MM.1S (cell line): ENCODE measurements at regions not wholly inside any gene's neighbourhood (a gene's known extent, or its start where the extent isn't known, plus 50 kb on each side); places are given as distances from the start of the nearest gene placed in this dataset.

Source experiments
- DNase-seq: peaks from one replicate; pipeline ENCODE4 v3.0.0-alpha.2; 2015
- H2AFZ ChIP-seq: fragments of 300-600 bp; sonication (generic); 2 replicates; pipeline ENCODE4 v1.6.0; 2016; ENCODE audit warnings: antibody characterized with exemption, low read length
- H3F3A ChIP-seq: fragments of 300-600 bp; sonication (generic); 2 replicates; pipeline ENCODE4 v1.6.1; 2016; ENCODE audit warnings: mild to moderate bottlenecking, antibody characterized with exemption, low read length, moderate library complexity, mixed read lengths; ENCODE audit not compliant: insufficient read depth
- H3K27ac ChIP-seq: fragments of 300-600 bp; sonication (generic); 2 replicates; pipeline ENCODE4 v1.5.1; 2016; ENCODE audit warnings: mild to moderate bottlenecking, low read length
- H3K27me3 ChIP-seq: fragments of 300-600 bp; sonication (generic); replicated peaks from 2 replicates; pipeline ENCODE4 v1.6.0; 2016; ENCODE audit warnings: low read length; ENCODE audit not compliant: insufficient read depth
- H3K36me3 ChIP-seq: fragments of 300-600 bp; sonication (generic); replicated peaks from 2 replicates; pipeline ENCODE4 v1.6.1; 2016; ENCODE audit warnings: mild to moderate bottlenecking, low read length, mixed read lengths; ENCODE audit not compliant: insufficient read depth
- H3K4me1 ChIP-seq: fragments of 300-600 bp; sonication (generic); 2 replicates; pipeline ENCODE4 v1.6.1; 2016; ENCODE audit warnings: low read length, mixed read lengths
- H3K4me2 ChIP-seq: fragments of 300-600 bp; sonication (generic); 2 replicates; pipeline ENCODE4 v1.6.0; 2016; ENCODE audit warnings: low read depth, low read length
- H3K4me3 ChIP-seq: fragments of 300-600 bp; sonication (generic); 2 replicates; pipeline ENCODE4 v1.5.1; 2016; ENCODE audit warnings: low read length, mixed read lengths
- H3K79me2 ChIP-seq: fragments of 300-600 bp; sonication (generic); 2 replicates; pipeline ENCODE4 v1.6.1; 2016; ENCODE audit warnings: mixed run types, low read length, mixed read lengths
- H3K9ac ChIP-seq: fragments of 300-600 bp; sonication (generic); 2 replicates; pipeline ENCODE4 v1.6.1; 2016; ENCODE audit warnings: low read length, mixed read lengths
- H3K9me2 ChIP-seq: fragments of 300-600 bp; sonication (generic); replicated peaks from 2 replicates; pipeline ENCODE4 v1.6.1; 2016; ENCODE audit warnings: mild to moderate bottlenecking, low read length, mixed read lengths; ENCODE audit not compliant: insufficient read depth
- H3K9me3 ChIP-seq: fragments of 300-600 bp; sonication (generic); replicated peaks from 2 replicates; pipeline ENCODE4 v1.6.1; 2016; ENCODE audit warnings: mild to moderate bottlenecking, low read length, mixed read lengths; ENCODE audit not compliant: insufficient read depth
- H4K20me1 ChIP-seq: fragments of 300-600 bp; sonication (generic); 2 replicates; pipeline ENCODE4 v1.6.1; 2016; ENCODE audit warnings: mild to moderate bottlenecking, low read length, moderate library complexity, mixed read lengths; ENCODE audit not compliant: insufficient read depth
- CTCF ChIP-seq: fragments of 300-600 bp; sonication (generic); IDR thresholded peaks from 2 replicates; pipeline ENCODE4 v1.5.1; 2016; ENCODE audit warnings: antibody characterized with exemption, low read length, mixed read lengths
- EZH2 ChIP-seq: fragments of 300-600 bp; sonication (generic); optimal IDR thresholded peaks from 2 replicates; pipeline ENCODE3; 2017; ENCODE audit warnings: low read depth, mild to moderate bottlenecking, antibody characterized with exemption, low read length, mixed read lengths
- EZH2phosphoT487 ChIP-seq: fragments of 300-600 bp; sonication (generic); IDR thresholded peaks from 2 replicates; pipeline ENCODE4 v1.6.1; 2018; ENCODE audit warnings: antibody characterized with exemption, low read length

GRCh38 chrX:56089376-56089775 lies 142.8 kb upstream of the KLF8 start:
- H3K9me3 ChIP-seq = no peaks in the 10 kb centered on the region
- TF ChIP-seq EZH2phosphoT487 = no peak
- no peak for TF ChIP-seq CTCF
- no peak for TF ChIP-seq EZH2
- no peaks in the 10 kb centered on the region for H4K20me1 ChIP-seq
- no peaks in the 10 kb centered on the region for H3K27me3 ChIP-seq
- H3K9me2 ChIP-seq = no peaks in the 10 kb centered on the region
- H3K79me2 ChIP-seq = no peaks in the 10 kb centered on the region
- H3K4me2 ChIP-seq = no peak overlapping the region
- no peak overlapping the region for H3K27ac ChIP-seq
- DNase-seq = no peak
- no peaks in the 10 kb centered on the region for H3F3A ChIP-seq
- no peaks in the 10 kb centered on the region for H3K4me1 ChIP-seq
- no peak overlapping the region for H3K9ac ChIP-seq
- no peaks in the 10 kb centered on the region for H3K36me3 ChIP-seq
- H3K4me3 ChIP-seq = no peak overlapping the region
- H2AFZ ChIP-seq = no peak overlapping the region

- Histone ChIP-seq H3K79me2 (no peaks in the 10 kb centered on the region), H3K4me2 (no peak overlapping the region), H3K27me3 (no peaks in the 10 kb centered on the region), H2AFZ (no peak overlapping the region), H3K36me3 (no peaks in the 10 kb centered on the region), H3K4me1 (no peaks in the 10 kb centered on the region), H3K4me3 (no peak overlapping the region), H3K9me2 (no peaks in the 10 kb centered on the region), H4K20me1 (no peaks in the 10 kb centered on the region), H3K9ac (no peak overlapping the region), H3F3A (no peaks in the 10 kb centered on the region), H3K9me3 (no peaks in the 10 kb centered on the region), H3K27ac (no peak overlapping the region)
- no peak for DNase-seq
- TF ChIP-seq CTCF (no peak), EZH2phosphoT487 (no peak), EZH2 (no peak)
These were observed 132.9 kb upstream of the KLF8 start for GRCh38 chrX:56099271-56099670.

GRCh38 chrX:56107320-56107719 lies 124.8 kb upstream of the KLF8 start:
- Histone ChIP-seq H3K4me3 (no peak overlapping the region), H3K27me3 (no peaks in the 10 kb centered on the region), H3K79me2 (no peaks in the 10 kb centered on the region), H3F3A (no peaks in the 10 kb centered on the region), H3K4me1 (no peaks in the 10 kb centered on the region), H3K9me3 (no peaks in the 10 kb centered on the region), H3K9ac (no peak overlapping the region), H3K9me2 (no peaks in the 10 kb centered on the region), H4K20me1 (no peaks in the 10 kb centered on the region), H3K36me3 (no peaks in the 10 kb centered on the region), H3K27ac (no peak overlapping the region), H3K4me2 (no peak overlapping the region), H2AFZ (no peak overlapping the region)
- no peak for DNase-seq
- TF ChIP-seq EZH2phosphoT487 (no peak), EZH2 (no peak), CTCF (no peak)
